AG08395 (cell line): ENCODE measurements at regions not wholly inside any gene's neighbourhood (a gene's known extent, or its start where the extent isn't known, plus 50 kb on each side); places are given as distances from the start of the nearest gene placed in this dataset.
"Not testable (repeated sequence)": the region's sequence is repeated elsewhere in the genome, so short reads cannot be mapped to it uniquely, and the experiment has no call there.

ENCODE experiments used
- DNase-seq: peaks from one replicate; pipeline ENCODE4 v3.0.0; 2012; ENCODE audit warnings: mixed read lengths, low spot score

DNA sequence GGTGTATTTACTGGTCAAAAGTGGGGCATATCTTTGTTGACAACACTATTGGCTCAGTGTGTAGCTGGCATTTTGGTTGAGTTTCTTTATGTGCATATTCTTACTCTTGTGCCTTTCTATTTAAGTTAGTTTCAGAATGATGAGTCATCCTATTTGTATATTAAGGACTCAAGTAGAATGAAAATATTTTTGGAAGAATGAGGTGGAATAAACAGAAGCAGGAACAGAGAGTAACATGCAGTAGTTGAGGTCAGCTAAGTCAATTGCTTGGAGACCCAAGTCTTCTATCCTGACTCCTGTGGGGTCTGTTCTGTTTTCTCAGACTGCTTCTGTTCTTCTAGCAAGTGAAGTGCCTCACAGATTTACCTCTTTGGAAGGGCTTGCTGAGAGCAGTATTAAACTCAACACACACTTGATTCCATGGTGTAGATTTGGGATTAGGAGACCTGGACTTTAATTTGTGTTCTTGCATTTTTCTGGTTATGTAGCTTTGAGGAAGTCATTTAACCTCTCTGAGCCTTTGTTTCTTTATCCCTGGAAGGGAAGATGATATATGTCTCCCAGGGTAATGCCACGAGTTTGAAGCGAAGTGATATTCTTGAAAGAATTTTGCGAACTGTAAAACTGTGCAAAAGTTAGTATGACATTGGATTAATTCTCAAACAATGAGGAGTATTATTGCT, 324.3 kb downstream of the QKI start:
- no peak for DNase-seq

DNA sequence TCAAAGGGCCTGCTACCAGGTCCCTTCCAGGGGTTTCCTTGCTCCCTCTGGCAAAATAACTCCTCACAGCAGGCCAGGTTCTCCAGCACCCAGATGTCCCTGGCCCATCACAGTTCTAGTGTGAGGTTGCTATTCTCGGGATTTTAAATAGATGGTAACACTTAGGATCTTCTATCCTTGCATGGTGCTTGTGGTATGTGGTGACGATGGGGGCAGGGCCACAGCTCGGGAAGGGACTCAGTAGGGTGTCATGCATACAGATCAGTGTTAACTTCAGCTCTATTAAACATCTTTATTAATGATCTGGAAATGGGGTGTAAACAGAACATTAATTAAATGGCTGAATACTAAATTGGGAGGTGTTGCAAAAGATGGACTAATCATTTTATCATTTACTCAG, 323.8 kb downstream of the QKI start:
- no peak for DNase-seq

DNA sequence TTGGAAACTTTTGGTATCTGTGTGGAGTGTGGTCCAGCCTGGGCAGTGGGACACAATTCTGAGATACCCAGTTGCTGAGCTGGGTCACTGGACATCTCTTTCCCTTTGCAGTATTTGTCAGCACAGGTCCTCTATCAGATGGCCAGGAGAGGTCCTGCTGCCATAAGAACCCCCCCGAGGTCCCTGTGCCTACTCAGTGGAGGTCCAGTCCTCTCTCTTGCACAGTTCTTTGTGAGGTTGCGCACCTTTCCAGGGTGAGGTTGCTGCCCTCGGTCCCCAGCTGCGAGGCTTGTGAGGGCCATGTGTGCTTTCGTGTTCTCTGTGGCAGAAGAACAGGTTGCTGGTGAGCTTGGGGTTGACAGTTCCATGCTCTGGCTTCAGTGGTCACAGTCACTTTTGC, 320.6 kb downstream of the QKI start:
- no peak for DNase-seq

DNA sequence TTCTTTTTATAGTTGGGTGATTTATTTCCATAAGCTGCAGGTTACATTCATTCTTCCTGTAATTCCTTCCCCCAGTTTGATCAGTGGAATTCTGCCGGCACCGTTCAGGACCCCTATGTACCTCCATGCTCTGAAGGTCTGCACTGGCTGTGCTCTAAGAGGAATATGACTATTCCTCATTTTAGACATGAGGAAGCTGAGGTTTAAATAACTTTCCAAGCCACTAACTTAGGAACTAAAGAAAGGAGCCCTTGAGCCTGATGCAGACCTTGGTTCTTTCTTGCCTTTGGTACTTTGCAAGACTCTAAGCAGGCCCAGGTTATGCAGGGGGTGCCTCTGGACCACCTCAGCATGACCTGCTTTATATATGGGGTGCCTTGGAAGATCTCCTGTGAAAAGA, 318.5 kb downstream of the QKI start:
- DNase-seq, result no peak

DNA sequence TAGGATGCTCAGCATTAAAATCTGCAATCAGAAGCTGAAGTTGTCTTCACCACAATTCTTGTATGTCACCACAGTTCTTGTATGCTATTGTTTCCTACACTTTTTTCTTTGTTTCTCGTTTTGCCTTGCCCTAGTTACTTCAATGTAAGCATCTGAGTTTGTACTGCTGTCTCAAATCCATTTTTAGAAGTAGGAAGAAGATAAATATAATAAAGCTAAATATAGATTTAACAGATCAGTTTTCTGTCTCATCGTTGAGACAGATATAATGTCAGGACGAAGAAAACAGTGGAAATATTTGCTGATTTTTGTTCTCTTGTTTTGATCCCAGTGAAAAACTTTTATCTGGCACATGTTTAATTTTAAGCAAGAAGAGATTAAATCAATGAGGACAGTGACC, 318.0 kb downstream of the QKI start:
- no peak for DNase-seq

DNA sequence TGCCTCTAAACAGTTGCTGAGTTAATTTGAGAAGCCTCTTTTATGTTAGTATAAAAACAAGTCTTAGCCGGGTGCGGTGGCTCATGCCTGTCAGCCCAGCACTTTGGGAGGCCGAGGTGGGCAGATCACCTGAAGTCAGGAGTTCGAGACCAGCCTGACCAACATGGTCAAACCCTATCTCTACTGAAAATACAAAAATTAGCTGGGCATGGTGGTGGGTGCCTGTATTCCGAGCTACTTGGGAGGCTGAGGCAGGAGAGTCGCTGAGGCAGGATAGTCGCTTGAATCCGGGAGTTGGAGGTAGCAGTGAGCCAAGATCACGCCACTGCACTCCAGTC, 317.5 kb downstream of the QKI start:
- not testable (repeated sequence) for DNase-seq

DNA sequence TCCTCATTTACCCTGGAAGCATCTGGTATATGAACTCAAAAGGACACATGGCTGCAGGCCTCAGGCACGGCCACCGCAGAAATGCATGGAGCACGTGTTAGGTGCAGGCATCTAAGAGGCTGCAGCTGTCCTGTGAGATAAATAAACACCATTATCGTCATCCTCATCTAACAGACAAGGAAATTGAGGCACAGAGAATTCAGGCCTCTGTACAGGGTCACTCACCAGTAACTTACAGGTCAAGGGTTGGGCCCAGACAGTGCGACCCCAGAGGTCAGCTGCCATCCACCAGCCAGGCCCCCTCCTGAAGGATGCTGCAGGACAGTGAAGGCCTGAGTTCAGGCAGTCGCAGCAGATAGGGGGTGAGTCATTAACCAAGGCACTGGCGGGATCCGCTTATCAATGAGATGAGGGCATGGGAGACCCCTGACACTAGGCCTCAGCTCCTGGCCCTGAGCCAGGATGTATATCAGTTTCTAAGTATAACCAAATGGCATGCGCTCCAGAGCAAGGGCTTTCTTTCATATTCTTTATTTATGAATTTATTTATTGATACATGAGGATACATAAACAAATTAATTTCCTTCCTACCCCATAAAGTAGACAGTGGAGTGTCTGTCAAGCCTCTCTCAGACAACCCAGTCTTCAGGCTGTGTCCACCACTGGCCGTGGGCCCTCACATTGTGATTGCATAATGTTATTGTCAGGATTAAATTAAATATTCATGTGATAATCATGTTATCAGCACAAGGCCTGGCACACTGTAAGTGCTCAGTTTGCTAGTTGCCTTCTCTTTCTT, 316.9 kb downstream of the QKI start:
- DNase-seq, result no peak

DNA sequence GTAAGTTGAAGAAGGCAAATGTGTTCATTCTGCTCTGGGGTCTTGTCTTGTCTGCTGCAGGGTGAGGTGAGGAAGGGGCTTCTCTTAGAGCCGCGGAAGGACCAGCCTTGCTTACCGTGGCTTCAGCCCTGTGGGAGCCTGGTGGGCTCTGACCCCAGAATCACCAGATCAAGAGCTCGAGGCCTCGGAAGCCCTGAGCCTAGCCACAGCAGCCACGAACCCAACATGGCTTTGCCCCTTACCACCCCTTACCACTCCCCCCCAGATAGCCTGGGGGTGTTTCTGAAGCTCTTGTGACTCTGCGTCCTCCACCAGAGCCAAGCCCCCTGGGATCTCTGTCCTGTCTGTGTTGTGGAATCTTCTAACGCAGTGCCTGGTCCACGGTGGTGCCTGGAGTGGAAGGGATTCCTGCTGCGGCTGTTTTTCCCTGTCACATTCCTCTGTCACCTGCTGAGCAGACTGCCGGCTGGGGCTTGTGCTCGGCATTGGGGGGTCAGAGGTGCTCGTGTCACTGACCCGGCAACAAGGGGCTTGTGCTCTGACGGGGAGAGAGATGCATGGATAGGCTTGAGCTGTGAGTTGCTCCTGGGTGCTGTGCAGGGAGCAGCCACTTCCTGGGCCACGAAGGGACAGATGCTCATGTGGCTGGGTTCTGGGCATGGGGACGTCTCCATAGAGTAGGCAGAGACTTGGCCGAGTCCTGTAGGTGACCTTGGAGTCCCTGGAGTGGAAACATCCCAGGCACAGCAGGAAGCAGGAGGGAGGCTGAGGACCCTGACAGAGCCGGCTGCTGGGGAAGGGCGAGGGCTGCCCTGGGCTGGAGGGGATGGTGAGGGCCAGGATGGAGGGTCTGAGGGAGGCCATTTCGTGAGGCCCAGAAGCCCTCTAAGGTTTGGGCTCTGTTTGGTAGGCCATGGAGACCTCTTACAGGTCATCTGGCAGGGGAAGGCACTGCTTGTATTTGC, 316.0 kb downstream of the QKI start:
- no peak for DNase-seq

DNA sequence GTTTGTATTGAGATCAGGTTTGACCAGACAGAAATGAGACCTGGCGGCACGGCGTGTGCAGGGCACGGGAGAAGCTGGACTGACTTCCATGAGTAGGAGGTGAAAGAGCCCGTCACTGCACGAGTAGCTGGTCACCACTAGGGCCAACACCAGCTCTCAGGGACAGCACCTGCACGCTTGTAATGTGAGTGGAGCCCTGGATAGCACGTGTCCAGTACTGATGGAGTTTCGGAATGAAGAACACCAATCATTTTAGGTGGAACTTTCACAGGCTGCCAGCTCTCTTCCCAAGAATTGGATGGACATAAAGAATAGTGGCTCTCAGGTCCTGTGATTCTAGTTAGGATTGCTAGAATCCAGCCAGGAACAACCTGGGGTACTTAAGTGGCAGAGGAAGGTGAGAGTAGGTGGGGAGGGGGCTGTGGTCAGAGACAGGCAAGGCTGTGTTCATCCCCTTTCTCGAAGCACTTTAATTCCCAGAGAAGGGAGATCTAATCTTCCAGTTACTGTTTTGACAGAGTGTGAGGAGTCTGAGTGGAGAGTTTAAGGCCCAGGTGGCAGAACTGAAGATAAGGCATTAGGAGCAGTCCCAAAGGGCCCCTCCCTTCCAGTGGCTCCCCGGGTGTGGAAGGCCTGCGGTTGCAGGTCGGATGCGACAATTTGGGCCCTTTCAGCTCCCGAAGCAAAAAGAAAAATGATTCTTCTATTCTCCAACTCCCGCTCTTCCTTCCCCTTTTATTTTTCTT, 314.8 kb downstream of the QKI start:
- no peak for DNase-seq

DNA sequence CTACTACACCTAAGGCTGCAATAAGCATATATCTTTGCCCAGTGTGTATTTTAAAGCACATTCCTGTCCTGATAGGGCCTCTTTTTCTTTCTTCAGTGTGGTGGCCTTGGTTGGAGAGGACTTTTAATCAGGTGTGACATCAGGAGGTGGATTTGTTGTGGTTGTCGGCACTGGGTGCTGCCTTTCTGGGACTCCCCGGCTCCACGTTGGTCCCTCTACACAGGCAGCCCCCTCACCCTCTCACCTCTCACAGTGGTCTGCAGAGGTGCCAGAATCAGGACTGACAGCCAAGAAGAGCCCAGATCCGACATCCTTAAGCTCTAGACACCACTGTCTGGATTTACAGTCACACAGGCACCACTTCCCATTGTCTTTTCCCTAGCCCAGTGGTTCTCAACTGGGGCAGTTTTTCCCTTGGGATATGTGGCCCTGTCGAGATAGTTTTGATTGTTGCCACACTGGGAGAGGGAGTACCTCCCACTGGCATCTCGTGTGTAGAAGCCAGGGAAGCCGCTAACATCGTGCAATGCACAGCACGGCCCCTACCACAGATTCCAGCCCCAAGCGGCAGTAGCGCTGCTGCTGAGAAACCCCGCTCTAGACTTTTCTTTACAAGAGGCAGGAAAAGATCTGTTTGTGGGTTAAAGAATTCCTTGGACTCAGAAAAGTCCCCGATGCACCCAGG, 314.1 kb downstream of the QKI start:
- DNase-seq, result no peak

DNA sequence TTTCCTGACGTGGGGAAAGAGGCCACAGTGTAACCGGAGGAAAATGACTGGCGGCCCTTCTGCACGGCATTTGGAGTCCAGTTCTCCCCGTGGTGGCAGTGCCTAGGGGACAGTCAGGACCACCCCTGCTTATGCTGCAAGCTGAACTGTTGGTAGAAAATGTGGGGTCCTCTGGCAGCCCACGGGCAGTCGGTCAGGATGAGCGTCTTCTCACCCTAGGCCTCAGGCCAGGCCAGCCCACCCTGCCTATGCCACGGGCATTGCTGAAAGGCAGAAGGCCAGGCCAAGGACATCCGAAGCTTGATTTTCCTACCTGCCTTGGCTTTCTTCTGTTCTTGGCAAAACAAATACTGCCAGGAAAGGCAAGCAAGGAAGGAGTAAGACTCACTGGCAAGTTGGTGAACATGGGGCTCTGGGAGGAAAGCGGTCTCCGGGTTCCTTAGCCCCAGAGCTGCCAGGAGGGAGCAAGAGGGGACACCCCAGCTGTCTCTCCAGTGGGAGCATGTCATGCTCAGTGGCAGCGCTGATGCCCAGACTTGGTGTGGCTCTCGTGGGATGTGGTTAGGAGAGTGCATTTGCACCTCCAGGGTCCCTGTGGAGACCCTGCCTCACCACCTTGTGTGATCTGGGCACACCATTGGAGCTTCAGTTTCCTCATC, 311.6 kb downstream of the QKI start:
- DNase-seq, result no peak

DNA sequence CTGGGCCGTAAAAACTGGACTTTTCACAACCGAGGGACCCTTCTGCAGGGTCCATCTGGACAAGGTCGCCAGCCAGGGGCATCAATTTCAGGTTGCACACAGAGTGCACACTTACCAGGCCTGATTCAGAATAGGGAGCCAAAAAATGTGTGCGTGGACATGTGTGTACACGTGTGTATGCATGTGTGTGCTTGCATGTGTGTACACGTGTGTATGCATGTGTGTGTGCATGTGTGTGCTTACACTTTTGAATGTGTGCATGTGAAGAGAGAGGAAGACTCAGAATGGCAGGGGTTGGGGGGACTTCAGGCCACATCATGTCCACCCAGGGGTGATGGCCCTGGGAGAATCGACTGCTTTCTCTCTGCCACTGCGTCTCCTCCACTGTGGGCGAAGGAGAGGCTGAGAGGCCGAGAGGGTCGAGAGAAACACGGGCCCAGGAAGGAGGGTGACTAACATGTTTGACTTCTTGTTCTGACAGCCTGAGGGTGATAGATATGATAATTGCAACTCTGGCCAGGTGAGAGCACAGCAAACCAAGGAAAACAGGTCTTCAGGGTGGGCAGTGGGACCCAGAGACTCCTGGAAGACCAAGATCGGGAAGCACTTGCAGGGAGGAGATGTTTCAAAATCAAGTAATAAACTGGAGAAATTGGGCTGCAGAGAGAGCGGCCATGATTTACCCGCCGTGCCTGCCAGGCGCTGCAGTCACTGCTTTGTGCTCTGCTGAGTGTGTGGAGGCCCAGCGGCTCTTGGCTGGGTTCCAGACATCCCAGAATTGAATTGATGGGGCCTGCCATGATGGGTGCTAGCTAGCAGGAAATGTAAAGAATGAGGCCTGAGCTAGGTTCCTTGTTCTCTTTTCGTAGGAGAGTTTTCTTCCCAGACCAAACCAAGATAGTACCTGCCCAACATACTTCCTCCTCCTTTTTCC, 310.8 kb downstream of the QKI start:
- DNase-seq, result no peak

DNA sequence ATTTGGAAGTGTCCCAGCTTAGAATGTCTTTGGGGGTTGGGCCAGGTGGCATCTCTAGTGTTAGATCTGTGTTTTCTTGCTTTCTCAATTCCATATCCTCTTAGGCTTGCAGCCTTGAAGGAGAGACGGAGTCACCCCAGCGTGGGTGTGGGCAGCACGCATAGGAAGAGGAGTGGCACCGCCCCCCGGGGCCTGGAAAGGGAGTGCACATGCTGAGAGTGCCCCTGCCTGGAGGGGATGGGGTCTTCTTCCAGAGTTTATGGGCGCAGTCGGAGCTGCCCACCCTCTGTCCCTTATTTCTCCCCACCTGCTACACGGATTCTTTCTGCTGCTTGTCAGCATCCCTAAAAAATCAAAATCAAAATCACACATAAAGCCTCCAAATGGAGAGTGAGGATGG, 309.7 kb downstream of the QKI start:
- DNase-seq, result no peak

DNA sequence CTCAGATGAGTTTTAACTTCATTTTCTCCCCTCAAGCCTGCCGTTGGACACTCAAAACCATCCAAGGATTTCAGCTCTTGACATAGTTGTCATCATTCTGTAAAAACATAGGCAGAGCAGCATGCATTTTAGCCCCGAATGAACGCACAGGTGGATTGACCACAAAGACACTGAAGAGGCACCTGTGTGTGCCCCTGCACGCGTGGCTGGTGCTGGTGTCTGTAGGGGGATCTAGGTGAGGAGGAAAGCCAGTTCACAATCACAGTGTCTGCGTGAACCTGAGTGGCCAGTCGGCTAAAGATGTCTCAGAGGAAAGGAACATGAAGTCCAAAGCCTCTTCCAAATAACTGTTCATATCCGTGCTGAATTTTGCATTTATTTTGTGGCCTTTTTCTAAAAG, 309.2 kb downstream of the QKI start:
- no peak for DNase-seq

DNA sequence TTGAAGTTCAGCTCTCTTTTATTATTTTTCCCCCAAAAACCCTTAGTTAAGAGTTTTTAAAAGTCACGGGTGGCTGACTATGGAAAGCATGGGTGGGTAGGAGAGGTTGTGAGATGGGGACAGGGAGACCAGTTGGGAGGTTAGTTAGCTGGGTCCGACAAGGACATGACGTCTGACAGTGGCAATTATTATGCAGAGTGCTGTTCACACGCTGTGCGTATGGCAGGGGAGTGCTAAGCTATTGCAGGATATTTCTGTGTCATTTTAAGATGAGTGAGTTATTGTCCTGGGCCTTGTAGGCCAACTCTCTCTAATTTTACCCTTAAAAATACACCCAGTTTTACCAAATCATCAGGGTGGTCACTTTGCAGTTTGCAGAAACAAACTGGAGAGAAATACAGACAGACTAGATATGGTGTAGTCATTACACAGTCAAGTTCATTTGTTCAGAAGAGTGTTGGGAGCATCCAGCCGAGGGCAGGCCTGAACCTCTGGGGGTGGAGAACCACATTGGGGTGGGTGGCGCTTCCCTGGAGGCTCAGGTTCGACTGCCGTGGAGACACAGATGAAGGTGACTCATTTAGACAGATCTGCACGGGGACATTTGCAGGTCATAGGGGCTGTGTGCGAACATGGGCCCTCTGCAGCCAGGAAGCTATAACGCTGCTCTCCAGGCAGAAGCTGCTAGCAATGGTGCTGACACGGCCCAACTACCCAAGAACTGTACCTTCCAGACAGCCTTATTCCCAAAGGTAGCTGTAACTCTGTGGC, 307.6 kb downstream of the QKI start:
- no peak for DNase-seq

DNA sequence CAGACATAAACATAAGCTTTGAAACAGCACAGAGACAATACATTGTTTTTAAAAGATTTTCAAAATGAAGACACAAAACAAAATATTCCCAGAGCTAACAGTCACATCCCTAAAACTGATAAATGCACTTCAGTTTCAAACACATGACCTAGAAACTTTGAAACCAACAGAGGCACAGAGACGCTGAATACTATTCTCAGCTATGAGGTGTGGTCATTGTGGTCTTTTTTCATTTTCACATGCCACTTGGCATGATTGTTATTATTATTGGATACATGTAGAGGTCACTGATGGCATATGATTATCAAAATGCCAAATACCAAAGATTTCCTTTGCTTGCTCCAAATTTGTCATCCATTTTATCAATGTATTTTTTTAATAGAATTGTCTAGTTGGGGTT, 306.9 kb downstream of the QKI start:
- no peak for DNase-seq

DNA sequence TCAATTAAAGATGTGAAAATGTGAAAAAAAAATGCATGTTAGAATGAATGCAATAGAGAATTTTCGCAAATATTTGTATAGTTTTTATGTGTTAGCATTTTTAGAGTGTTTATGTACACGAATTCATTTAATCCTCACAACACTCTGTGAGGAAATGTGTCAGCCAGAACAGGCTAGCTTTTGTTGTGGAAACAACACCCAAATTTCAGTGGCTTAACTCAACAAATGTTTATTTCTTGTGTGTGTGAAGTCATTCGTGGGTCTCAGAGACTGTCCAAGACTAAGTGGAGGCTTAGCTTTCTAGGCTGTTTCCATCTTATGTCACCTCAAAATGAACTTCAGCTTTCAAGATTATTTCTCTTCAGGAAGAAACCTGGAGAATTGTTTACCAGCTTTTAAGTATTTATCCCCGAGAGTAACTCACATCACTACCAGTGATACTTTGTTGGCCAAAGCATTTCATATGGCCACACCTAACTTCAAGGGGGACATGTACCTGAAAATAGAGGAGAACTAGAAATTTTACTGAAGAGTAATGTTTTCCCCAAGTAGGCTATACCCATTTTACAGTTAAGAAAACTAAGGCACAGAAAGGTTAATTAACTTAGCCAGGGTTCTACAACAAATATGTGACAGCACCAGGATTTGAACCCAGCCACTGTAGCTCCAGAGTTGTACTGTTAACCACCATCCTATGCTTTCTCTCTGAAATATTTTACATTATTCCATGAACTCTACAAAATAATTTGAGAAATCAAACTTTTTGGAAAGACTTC, 306.1 kb downstream of the QKI start:
- no peak for DNase-seq

DNA sequence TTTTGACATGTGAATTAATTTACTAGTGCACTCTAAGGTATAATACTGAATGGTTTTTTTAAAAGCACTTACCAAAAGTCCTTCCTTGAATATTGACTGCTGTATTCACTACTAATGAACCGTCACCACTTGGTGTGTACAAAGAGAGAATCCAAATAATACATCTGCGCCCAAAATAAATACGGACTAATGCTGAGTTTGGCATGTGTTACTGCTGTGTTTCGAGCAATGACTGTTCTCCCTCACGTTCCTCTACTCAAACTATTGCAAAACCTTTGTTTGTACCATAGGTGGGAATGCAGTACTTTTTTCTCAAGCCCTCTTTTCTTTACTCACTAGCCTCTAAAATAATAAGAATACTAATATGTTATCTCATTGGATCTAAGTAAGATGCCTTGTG, 305.5 kb downstream of the QKI start:
- no peak for DNase-seq
